Uterus (tissue), 3 donors: ENCODE measurements at regions not wholly inside any gene's neighbourhood (a gene's known extent, or its start where the extent isn't known, plus 50 kb on each side); places are given as distances from the start of the nearest gene placed in this dataset.

Experiments
- DNase-seq, 2 donors: peaks; one replicate each; pipeline ENCODE4 v3.0.0-alpha.2; 2019 to 2020
- H3K27ac ChIP-seq, 2 donors: fragments of 200-600 bp; sonication (generic); 1 replicate in 1 of 2; 2 replicates in 1 of 2; pipeline ENCODE4 v1.5.1; 2016 to 2018
- H3K27me3 ChIP-seq, 2 donors: fragments of 200-600 bp; sonication (generic); one replicate each; pipeline ENCODE4 v1.5.1; 2018 to 2019; ENCODE audit warnings: control low read depth in 1 of 2
- H3K36me3 ChIP-seq, 2 donors: fragments of 200-600 bp; sonication (generic); one replicate each; pipeline ENCODE4 v1.5.1; 2019; ENCODE audit warnings: control low read depth in 1 of 2
- H3K4me1 ChIP-seq, 2 donors: fragments of 200-600 bp; sonication (generic); one replicate each; pipeline ENCODE4 v1.5.1; 2018 to 2019; ENCODE audit warnings: control low read depth in 1 of 2
- H3K4me3 ChIP-seq, 2 donors: fragments of 200-600 bp; sonication (generic); 1 replicate in 1 of 2; 2 replicates in 1 of 2; pipeline ENCODE4 v1.5.1; 2018 to 2019; ENCODE audit warnings: mild to moderate bottlenecking in 1 of 2
- H3K9me3 ChIP-seq, 2 donors: fragments of 200-600 bp; sonication (generic); one replicate each; pipeline ENCODE4 v1.5.1; 2019; ENCODE audit warnings: control low read depth in 1 of 2
- CTCF ChIP-seq, 4 experiments: fragments of 200-600 bp in 2 of 4; fragments of 450-650 bp in 2 of 4; sonication (generic) in 2 of 4; IDR thresholded peaks; one replicate each; pipeline ENCODE4 v1.5.1; 2016 to 2019; ENCODE audit warnings: antibody characterized with exemption in 4 of 4, mild to moderate bottlenecking in 2 of 4, moderate library complexity in 1 of 4
- POLR2A ChIP-seq, 2 donors: fragments of 450-650 bp; IDR thresholded peaks; one replicate each; pipeline ENCODE4 v1.6.1; 2016; ENCODE audit warnings: antibody characterized with exemption in 2 of 2, mild to moderate bottlenecking in 1 of 2, moderate library complexity in 1 of 2
- intact Hi-C: fragments of 100-400 bp; cut with DNase I; formaldehyde crosslinking; loops from one replicate; pipeline ENCODE4 v1.15.1; 2023; ENCODE audit warnings: low total_unique reads
- donor health status: DM: yes; HTN: yes; CAD: no.

- TF ChIP-seq POLR2A (IDR thresholded peaks at IDR 0.05) (no peak), CTCF (IDR thresholded peaks at IDR 0.05) (no peak)
- Histone ChIP-seq H3K36me3 (no peaks in the 10 kb centered on the region), H3K27me3 (no peaks in the 10 kb centered on the region), H3K9me3 (no peaks in the 10 kb centered on the region), H3K27ac (no peak overlapping the region), H3K4me1 (no peaks in the 10 kb centered on the region), H3K4me3 (no peak overlapping the region)
- DNase-seq, result no peak
- intact Hi-C loops, result no loop called here
Measured at GRCh38 chr5:174542471-174542870, 181.9 kb upstream of the MSX2 start.

- DNase-seq, result no peak
- Histone ChIP-seq H3K4me1 (no peaks in the 10 kb centered on the region), H3K27ac (no peak overlapping the region)
Measured at GRCh38 chr5:174545926-174546325, 178.5 kb upstream of the MSX2 start.

DNA sequence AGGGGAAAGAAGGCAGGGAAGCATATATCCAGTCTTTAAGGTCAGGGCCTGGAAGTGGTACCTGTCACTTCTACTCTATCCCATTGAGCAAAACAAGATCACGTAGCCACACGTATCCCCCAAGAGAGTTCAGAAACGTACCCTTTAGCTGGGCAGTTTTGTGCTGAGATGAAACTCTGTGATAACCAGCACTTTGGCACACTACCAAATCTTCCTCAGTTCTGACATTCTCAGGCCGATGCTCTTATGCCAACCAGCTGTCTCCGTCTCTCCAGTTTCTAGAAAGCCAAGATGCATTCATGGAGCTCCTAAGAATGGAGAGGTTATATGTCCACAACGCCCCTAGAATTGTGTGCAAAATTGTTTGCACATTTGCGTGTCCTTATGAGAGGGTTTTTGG lies 176.6 kb upstream of the MSX2 start:
- TF ChIP-seq CTCF (IDR thresholded peaks at IDR 0.05) (no peak), POLR2A (IDR thresholded peaks at IDR 0.05) (no peak)
- no peaks in the 10 kb centered on the region for H3K27me3 ChIP-seq
- no peak for DNase-seq
- no peak overlapping the region for H3K27ac ChIP-seq
- intact Hi-C loops, result no loop called here
- H3K4me1 ChIP-seq, result no peaks in the 10 kb centered on the region
- H3K9me3 ChIP-seq, result no peaks in the 10 kb centered on the region
- no peak overlapping the region for H3K4me3 ChIP-seq
- H3K36me3 ChIP-seq, result no peaks in the 10 kb centered on the region

More at GRCh38 chr5:174545926-174546325, 178.5 kb upstream of the MSX2 start:
- Histone ChIP-seq H3K27me3 (no peaks in the 10 kb centered on the region), H3K36me3 (no peaks in the 10 kb centered on the region), H3K4me3 (no peak overlapping the region), H3K9me3 (no peaks in the 10 kb centered on the region)
- intact Hi-C loops, result no loop called here
- TF ChIP-seq CTCF (IDR thresholded peaks at IDR 0.05), result no peak
- no peak for TF ChIP-seq POLR2A (IDR thresholded peaks at IDR 0.05)

GRCh38 chr5:174549254-174549653 lies 175.1 kb upstream of the MSX2 start:
- no peaks in the 10 kb centered on the region for H3K27me3 ChIP-seq
- H3K9me3 ChIP-seq, result no peaks in the 10 kb centered on the region
- no peak overlapping the region for H3K27ac ChIP-seq
- H3K36me3 ChIP-seq, result no peaks in the 10 kb centered on the region
- intact Hi-C loops, result no loop called here
- H3K4me3 ChIP-seq, result no peak overlapping the region
- no peaks in the 10 kb centered on the region for H3K4me1 ChIP-seq
- TF ChIP-seq CTCF (IDR thresholded peaks at IDR 0.05) (no peak), POLR2A (IDR thresholded peaks at IDR 0.05) (no peak)
- DNase-seq, result no peak

DNA sequence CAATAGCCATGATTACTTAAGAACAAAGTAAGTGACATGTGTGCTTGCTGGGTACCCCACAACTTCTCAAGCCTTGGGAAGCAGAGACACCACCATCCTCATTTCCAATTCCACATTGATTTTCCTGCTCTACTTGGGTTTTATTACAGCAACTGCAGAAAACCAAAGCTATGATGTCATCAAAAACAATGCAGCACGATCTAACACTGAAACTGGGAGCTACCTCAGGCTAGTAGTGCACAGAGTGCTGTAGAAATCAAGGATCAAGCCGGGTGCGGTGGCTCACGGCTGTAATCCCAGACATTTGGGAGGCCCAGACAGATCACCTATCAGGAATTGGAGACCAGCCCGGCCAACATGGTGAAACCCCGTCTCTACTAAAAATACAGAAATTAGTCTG lies 174.4 kb upstream of the MSX2 start:
- Histone ChIP-seq H3K9me3 (no peaks in the 10 kb centered on the region), H3K4me1 (no peaks in the 10 kb centered on the region), H3K4me3 (no peak overlapping the region), H3K36me3 (no peaks in the 10 kb centered on the region), H3K27me3 (no peaks in the 10 kb centered on the region), H3K27ac (no peak overlapping the region)
- TF ChIP-seq POLR2A (IDR thresholded peaks at IDR 0.05) (no peak), CTCF (IDR thresholded peaks at IDR 0.05) (no peak)
- DNase-seq, result no peak
- intact Hi-C loops, result no loop called here
